K562 (cell line): ENCODE measurements at regions not wholly inside any gene's neighbourhood (a gene's known extent, or its start where the extent isn't known, plus 50 kb on each side); places are given as distances from the start of the nearest gene placed in this dataset.

Experiments
- ATAC-seq: fragments of 200-7000 bp; cut with Tn5 transposase; 3 replicates; pipeline ENCODE4 v1.9.1; 2020; ENCODE audit warnings: moderate library complexity
- BruUV-seq: library from RNA; stranded (reverse); fragments of 400-500 nt; replicated peaks from 2 replicates; lab custom pipeline; 2021; lab: Mats Ljungman, UMichigan
- CTCF ChIA-PET: fragments of 300-600 bp; formaldehyde crosslinking; extraction: SDS; loops from one replicate; lab custom pipeline; 2021; ENCODE audit warnings: low intra/inter-chr PET ratio; lab: Yijun Ruan, JAX
- POLR2A ChIA-PET: fragments of 300-600, 350-650 bp; sonication (Branson Sonifier 250); formaldehyde crosslinking; extraction: SDS; loops from one replicate; lab custom pipeline; 2021; ENCODE audit warnings: antibody characterized with exemption, inconsistent platforms; lab: Yijun Ruan, JAX
- DNase-seq, 4 experiments: peaks; one replicate each; pipeline versions ENCODE4 v3.0.0 to v3.0.0-alpha.2; 2011 to 2018; ENCODE audit warnings: low spot score in 3 of 4, mixed read lengths in 3 of 4; ENCODE audit errors: extremely low read depth in 1 of 4
- FAIRE-seq: peaks from 2 replicates; lab custom pipeline; 2011; peaks lifted over from hg19 to GRCh38; lab: Jason Lieb, UNC
- H2AFZ ChIP-seq: 2 replicates; pipeline ENCODE4 v1.6.0; 2011; ENCODE audit warnings: low read depth, low read length, control low read depth, inconsistent platforms
- H3K27ac ChIP-seq: fragments of 200-600 bp; 3 replicates; pipeline ENCODE4 v1.8.0; 2011; ENCODE audit warnings: low read depth, mild to moderate bottlenecking, control low read depth, inconsistent platforms, low read length, moderate library complexity, mixed read lengths; ENCODE audit errors: extremely low read depth
- H3K27me3 ChIP-seq, 2 experiments: fragments of 300-600 bp in 1 of 2; 2 replicates in 1 of 2; 3 replicates in 1 of 2; pipeline versions ENCODE4 v1.6.0 to v1.8.0; 2011; ENCODE audit warnings: inconsistent platforms in 2 of 2, low read length in 2 of 2, mild to moderate bottlenecking in 1 of 2, mixed read lengths in 1 of 2, moderate library complexity in 1 of 2; ENCODE audit not compliant: control insufficient read depth in 2 of 2, insufficient read depth in 2 of 2
- H3K36me3 ChIP-seq: fragments of 300-600 bp; 3 replicates; pipeline ENCODE4 v1.8.0; 2011; ENCODE audit warnings: mild to moderate bottlenecking, low read length, inconsistent platforms; ENCODE audit not compliant: control insufficient read depth, insufficient read depth
- H3K4me1 ChIP-seq, 2 experiments: fragments of 200-600 bp in 1 of 2; replicated peaks in 1 of 2; 2 replicates in 1 of 2; 3 replicates in 1 of 2; pipeline versions ENCODE4 v1.5.1 to v1.8.0; 2011; ENCODE audit warnings: inconsistent platforms in 2 of 2, low read length in 2 of 2, mild to moderate bottlenecking in 1 of 2, mixed read lengths in 1 of 2, moderate library complexity in 1 of 2; ENCODE audit not compliant: control insufficient read depth in 2 of 2, insufficient read depth in 2 of 2
- H3K4me2 ChIP-seq: 2 replicates; pipeline ENCODE4 v1.6.1; 2011; ENCODE audit warnings: low read length, control low read depth, inconsistent platforms, mixed read lengths; ENCODE audit not compliant: insufficient read depth
- H3K4me3 ChIP-seq: fragments of 200-600 bp; sonication (generic), shearing (Covaris generic); 2 replicates; pipeline ENCODE4 v1.5.1; 2016; ENCODE audit warnings: control low read depth, inconsistent platforms
- H3K79me2 ChIP-seq: fragments of 200-600 bp; 3 replicates; pipeline ENCODE4 v1.8.0; 2011; ENCODE audit warnings: low read length, inconsistent platforms; ENCODE audit not compliant: control insufficient read depth, insufficient read depth
- H3K9ac ChIP-seq, 2 experiments: 2 replicates each; pipeline versions ENCODE4 v1.6.0 to v1.6.1; 2011; ENCODE audit warnings: low read depth in 2 of 2, low read length in 2 of 2, control low read depth in 1 of 2, inconsistent platforms in 1 of 2, mild to moderate bottlenecking in 1 of 2, mixed read lengths in 1 of 2; ENCODE audit not compliant: insufficient read depth in 1 of 2
- H3K9me1 ChIP-seq: one replicate; pipeline ENCODE4 v1.6.0; 2011; ENCODE audit warnings: inconsistent platforms, mild to moderate bottlenecking, low read length, moderate library complexity; ENCODE audit not compliant: control insufficient read depth, insufficient read depth
- H3K9me3 ChIP-seq: replicated peaks from 2 replicates; pipeline ENCODE4 v1.5.1; 2011; ENCODE audit warnings: low read depth, low read length, inconsistent platforms; ENCODE audit not compliant: control insufficient read depth, insufficient read depth
- H4K20me1 ChIP-seq: replicated peaks from 2 replicates; pipeline ENCODE4 v1.6.1; 2011; ENCODE audit warnings: low read length, inconsistent platforms, mixed read lengths; ENCODE audit not compliant: control insufficient read depth, insufficient read depth
- ADNP ChIP-seq: fragments of 200-800 bp; sonication (Bioruptor generic); IDR thresholded peaks from 2 replicates; pipeline ENCODE4 v1.6.1; 2016; ENCODE audit warnings: missing genetic modification characterization, missing compliant biosample characterization
- FOXJ2 ChIP-seq: fragments of 200-800 bp; sonication (Bioruptor generic); IDR thresholded peaks from 2 replicates; pipeline ENCODE4 v1.6.1; 2016; ENCODE audit warnings: missing genetic modification characterization, missing compliant biosample characterization
- HMGXB4 ChIP-seq: sonication (generic); formaldehyde crosslinking; IDR thresholded peaks from 2 replicates; pipeline ENCODE4 v1.8.1; 2023; ENCODE audit warnings: mild to moderate bottlenecking, missing genetic modification reagents
- IFI16 ChIP-seq: fragments of 250-450 bp; sonication (Bioruptor Pico); IDR thresholded peaks from 2 replicates; pipeline ENCODE4 v2.1.2; 2022; ENCODE audit warnings: mild to moderate bottlenecking, inconsistent platforms
- KDM2B ChIP-seq: fragments of 250-450 bp; sonication (Bioruptor Pico); IDR thresholded peaks from 2 replicates; pipeline ENCODE4 v1.8.0; 2021; ENCODE audit warnings: mild to moderate bottlenecking, moderate library complexity
- MYC ChIP-seq, 2 experiments: fragments of 250-450 bp in 1 of 2; sonication (Bioruptor Pico) in 1 of 2; IDR thresholded peaks; 2 replicates each; pipeline versions ENCODE4 v1.5.1 to v1.6.1; 2012 to 2021; ENCODE audit warnings: low read depth in 2 of 2, borderline replicate concordance in 1 of 2, improper control_type of control experiment in 1 of 2, low read length in 1 of 2, mild to moderate bottlenecking in 1 of 2, moderate library complexity in 1 of 2
- NBN ChIP-seq: fragments of 450-650 bp; IDR thresholded peaks from 2 replicates; pipeline ENCODE4 v1.6.1; 2016; ENCODE audit warnings: low read depth, mild to moderate bottlenecking
- RAD21 ChIP-seq, 2 experiments: fragments of 250-450 bp in 1 of 2; fragments of 450-650 bp in 1 of 2; sonication (Bioruptor Pico) in 1 of 2; formaldehyde crosslinking in 1 of 2; IDR thresholded peaks in 1 of 2; conservative IDR thresholded peaks in 1 of 2; 2 replicates each; pipeline versions ENCODE4 v1.4.0 to v1.8.0; 2020 to 2022; ENCODE audit warnings: mild to moderate bottlenecking in 2 of 2, moderate library complexity in 1 of 2
- RAD51 ChIP-seq: fragments of 450-650 bp; IDR thresholded peaks from 2 replicates; pipeline ENCODE4 v1.7.1; 2016; ENCODE audit warnings: low read depth, mild to moderate bottlenecking, borderline replicate concordance
- RUNX1 ChIP-seq: sonication (generic); IDR thresholded peaks from 2 replicates; pipeline ENCODE4 v1.6.1; 2016; ENCODE audit warnings: antibody characterized with exemption, low read depth
- SLC30A9 ChIP-seq: fragments of 250-450 bp; sonication (Bioruptor Pico); IDR thresholded peaks from 2 replicates; pipeline ENCODE4 v1.8.0; 2022; ENCODE audit warnings: mild to moderate bottlenecking, moderate library complexity
- SP2 ChIP-seq: IDR thresholded peaks from 2 replicates; pipeline ENCODE4 v1.6.1; 2011; ENCODE audit warnings: mild to moderate bottlenecking, low read depth, low read length, moderate library complexity; ENCODE audit not compliant: poor library complexity, severe bottlenecking; ENCODE audit errors: extremely low read depth
- TEAD1 ChIP-seq, 2 experiments: fragments of 450-650 bp in 1 of 2; sonication (generic) in 1 of 2; formaldehyde crosslinking; IDR thresholded peaks; 2 replicates each; pipeline versions ENCODE4 v1.4.0 to v1.8.0; 2020 to 2022; ENCODE audit warnings: mild to moderate bottlenecking in 2 of 2, missing genetic modification reagents in 1 of 2
- TFAM ChIP-seq: fragments of 250-450 bp; sonication (Bioruptor Pico); conservative IDR thresholded peaks from 2 replicates; pipeline ENCODE4 v1.5.0; 2021; ENCODE audit warnings: mild to moderate bottlenecking, moderate library complexity
- WGBS: fragments of 100-300 bp; shearing (Covaris generic); methylation state at CpG from one replicate; pipeline ENCODE4 v1.1.6; 2016; ENCODE audit warnings: low coverage, mixed read lengths; ENCODE audit not compliant: insufficient coverage; ENCODE audit errors: missing lambda C conversion rate; 5-methylcytosine and 5-hydroxymethylcytosine counted together
- in situ Hi-C: fragments of 300-500 bp; cut with MboI; formaldehyde crosslinking; loops from 4 replicates; pipeline ENCODE4 v1.15.0; 2018; ENCODE audit warnings: inconsistent platforms, mixed read lengths
- intact Hi-C: fragments of 100-400 bp; cut with micrococcal nuclease; formaldehyde crosslinking; loops from 2 replicates; pipeline ENCODE4 v1.14.2; 2022
- TF ChIP-seq, protein P1 (sequence below): fragments of 450-650 bp; IDR thresholded peaks from 2 replicates; pipeline ENCODE4 v1.6.1; 2014; ENCODE audit warnings: low read depth, mild to moderate bottlenecking, moderate library complexity, borderline replicate concordance
- TF ChIP-seq, protein P2 (sequence below): IDR thresholded peaks from 2 replicates; pipeline ENCODE4 v1.6.1; 2012; ENCODE audit warnings: low read depth, low read length, improper control_type of control experiment, borderline replicate concordance

DNA sequence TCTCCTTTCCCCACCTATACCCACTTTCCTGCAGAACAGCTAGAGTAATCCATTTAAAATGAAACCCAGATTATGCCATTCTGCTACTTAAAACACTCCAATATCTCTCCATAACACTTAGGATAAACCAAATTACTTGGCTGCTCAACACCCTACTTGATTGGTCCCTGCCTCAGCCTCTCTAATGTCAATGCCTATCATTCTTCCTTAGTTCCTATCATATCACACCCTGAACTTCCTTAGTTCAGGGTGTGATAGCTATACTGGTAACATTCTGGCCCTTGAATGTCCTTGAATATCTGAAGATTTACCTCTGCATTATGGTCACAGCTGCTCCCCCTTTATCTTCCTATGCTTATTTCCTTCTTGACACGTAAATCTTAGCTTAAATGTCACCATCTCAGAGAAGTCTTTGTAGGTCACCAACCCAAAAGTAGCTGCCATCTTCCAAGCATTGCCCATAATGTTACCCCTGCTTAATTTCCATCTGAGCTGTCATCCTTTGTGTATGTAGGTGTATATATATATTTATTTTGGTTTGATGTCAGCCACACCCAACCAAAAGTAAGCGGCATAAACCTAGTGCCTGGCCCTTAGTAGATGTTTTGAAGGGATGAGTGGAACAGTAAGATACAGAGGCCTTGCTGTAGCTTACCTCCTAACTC lies 379.8 kb downstream of the PTPRC start (continued):
- TF ChIP-seq RUNX1: no peak
- TF ChIP-seq HMGXB4: no peak
- TF ChIP-seq IFI16 (CRISPR knock-in tag): no peak
- no peak for TF ChIP-seq TFAM (CRISPR knock-in tag)

DNA sequence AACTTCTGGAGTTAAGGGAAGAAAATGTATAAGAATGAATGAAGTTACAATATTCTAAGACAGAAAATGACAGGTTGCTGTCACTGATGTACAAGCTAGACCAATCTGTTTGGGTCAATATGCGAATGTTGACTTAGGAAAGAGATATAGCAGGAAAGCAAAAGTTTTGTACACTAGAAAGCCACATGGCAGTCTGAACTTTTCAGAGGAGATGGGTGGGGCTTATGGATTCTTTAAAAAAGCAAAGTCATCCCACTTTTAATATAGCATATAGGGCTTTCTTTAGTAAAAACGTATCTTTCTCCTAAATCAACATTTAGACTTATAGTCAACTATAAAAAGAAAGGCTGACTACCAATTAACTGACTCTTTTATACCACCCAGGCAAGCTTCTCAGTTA lies 381.2 kb downstream of the PTPRC start:
- no peaks in the 10 kb centered on the region for H3K9me3 ChIP-seq
- H3K9ac ChIP-seq: no peak overlapping the region
- no peak overlapping the region for H3K27ac ChIP-seq
- intact Hi-C loops: no loop called here
- no peaks in the 10 kb centered on the region for H3K4me1 ChIP-seq
- no peaks in the 10 kb centered on the region for H3K9me1 ChIP-seq
- H3K79me2 ChIP-seq: no peaks in the 10 kb centered on the region
- DNase-seq: no peak
- no peak overlapping the region for H2AFZ ChIP-seq
- no TSS peak for BruUV-seq
- no peaks in the 10 kb centered on the region for H3K36me3 ChIP-seq
- ChIA-PET CTCF (no interaction called here), POLR2A (interaction anchor here (0.5 kb wide), 1 partner anchor 15 kb away, joined by 3 read pairs; no protein-coding TSS in a partner anchor)
- in situ Hi-C loops: no loop called here
- no peak for FAIRE-seq
- H4K20me1 ChIP-seq: no peaks in the 10 kb centered on the region
- H3K4me3 ChIP-seq: no peak overlapping the region
- WGBS: 0% methylated on average over 2 of the region's 2 CpGs
- no peaks in the 10 kb centered on the region for H3K27me3 ChIP-seq
- no peak overlapping the region for H3K4me2 ChIP-seq
- no peak for ATAC-seq
- TF ChIP-seq FOXJ2 (tag): no peak
- TF ChIP-seq RAD51: no peak
- TF ChIP-seq ADNP: no peak
- TF ChIP-seq KDM2B (CRISPR knock-in tag): no peak
- TF ChIP-seq TEAD1 (CRISPR knock-in tag; IDR thresholded peaks at IDR 0.05): no peak
- TF ChIP-seq NBN: no peak
- no peak for TF ChIP-seq SLC30A9 (CRISPR knock-in tag)
- no peak for TF ChIP-seq SP2
- TF ChIP-seq RAD21 (CRISPR knock-in tag; conservative IDR thresholded peaks at IDR 0.05 in 1 of 2, IDR thresholded peaks at IDR 0.05 in 1 of 2): no peak
- TF ChIP-seq, protein P1, sequence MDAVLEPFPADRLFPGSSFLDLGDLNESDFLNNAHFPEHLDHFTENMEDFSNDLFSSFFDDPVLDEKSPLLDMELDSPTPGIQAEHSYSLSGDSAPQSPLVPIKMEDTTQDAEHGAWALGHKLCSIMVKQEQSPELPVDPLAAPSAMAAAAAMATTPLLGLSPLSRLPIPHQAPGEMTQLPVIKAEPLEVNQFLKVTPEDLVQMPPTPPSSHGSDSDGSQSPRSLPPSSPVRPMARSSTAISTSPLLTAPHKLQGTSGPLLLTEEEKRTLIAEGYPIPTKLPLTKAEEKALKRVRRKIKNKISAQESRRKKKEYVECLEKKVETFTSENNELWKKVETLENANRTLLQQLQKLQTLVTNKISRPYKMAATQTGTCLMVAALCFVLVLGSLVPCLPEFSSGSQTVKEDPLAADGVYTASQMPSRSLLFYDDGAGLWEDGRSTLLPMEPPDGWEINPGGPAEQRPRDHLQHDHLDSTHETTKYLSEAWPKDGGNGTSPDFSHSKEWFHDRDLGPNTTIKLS: no peak
- TF ChIP-seq, protein P2, sequence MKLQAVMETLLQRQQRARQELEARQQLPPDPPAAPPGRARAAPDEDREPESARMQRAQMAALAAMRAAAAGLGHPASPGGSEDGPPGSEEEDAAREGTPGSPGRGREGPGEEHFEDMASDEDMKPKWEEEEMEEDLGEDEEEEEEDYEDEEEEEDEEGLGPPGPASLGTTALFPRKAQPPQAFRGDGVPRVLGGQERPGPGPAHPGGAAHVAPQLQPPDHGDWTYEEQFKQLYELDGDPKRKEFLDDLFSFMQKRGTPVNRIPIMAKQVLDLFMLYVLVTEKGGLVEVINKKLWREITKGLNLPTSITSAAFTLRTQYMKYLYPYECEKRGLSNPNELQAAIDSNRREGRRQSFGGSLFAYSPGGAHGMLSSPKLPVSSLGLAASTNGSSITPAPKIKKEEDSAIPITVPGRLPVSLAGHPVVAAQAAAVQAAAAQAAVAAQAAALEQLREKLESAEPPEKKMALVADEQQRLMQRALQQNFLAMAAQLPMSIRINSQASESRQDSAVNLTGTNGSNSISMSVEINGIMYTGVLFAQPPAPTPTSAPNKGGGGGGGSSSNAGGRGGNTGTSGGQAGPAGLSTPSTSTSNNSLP: no peak
- no peak for TF ChIP-seq MYC (IDR thresholded peaks at IDR 0.05; ENCODE audit: low read depth, low read length)
- TF ChIP-seq MYC (CRISPR knock-in tag; IDR thresholded peaks at IDR 0.05; ENCODE audit: borderline replicate concordance, low read depth): no peak
